GM12875 (cell line): ENCODE measurements at regions not wholly inside any gene's neighbourhood (a gene's known extent, or its start where the extent isn't known, plus 50 kb on each side); places are given as distances from the start of the nearest gene placed in this dataset.

Source experiments
- H3K4me3 ChIP-seq: one replicate; pipeline ENCODE4 v1.5.1; 2011; ENCODE audit warnings: low read depth, low read length, control low read depth
- CTCF ChIP-seq: IDR thresholded peaks from 2 replicates; pipeline ENCODE4 v1.5.1; 2011; ENCODE audit warnings: low read depth, mild to moderate bottlenecking, control low read depth, inconsistent platforms, low read length, moderate library complexity, borderline replicate concordance; ENCODE audit not compliant: insufficient read depth

DNA sequence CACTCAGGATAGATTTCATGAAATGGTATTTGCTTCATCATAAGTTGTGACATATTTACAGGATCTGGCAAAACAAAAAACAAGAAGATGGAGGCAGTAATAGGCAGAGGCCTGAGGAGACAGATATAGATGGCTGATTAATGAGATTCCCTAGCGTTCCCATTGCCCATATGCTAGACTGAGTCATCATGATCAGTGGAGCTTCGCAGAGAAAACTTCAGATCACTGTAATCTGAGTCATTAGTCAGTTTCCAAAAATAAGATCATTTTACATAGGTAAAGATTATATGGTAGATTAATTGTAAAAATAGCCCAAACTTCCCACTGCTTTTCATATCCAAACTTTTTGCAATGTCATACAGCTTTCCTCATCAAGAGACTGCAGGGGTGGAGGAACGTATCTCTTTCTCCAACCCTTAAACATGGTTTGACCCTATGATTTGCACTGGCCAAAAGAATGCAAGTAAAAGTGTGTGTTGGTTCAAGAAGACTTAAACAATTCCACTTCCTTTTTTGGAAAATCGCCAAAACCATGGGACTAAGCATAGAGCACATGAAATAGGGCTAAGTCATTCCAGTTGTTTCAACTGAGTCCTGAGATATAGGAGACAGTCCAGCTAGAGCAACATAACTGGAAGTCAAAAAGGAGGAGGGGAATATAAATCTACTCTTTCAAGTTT, 626.0 kb downstream of the RNF144B start:
- no peak overlapping the region for H3K4me3 ChIP-seq
- TF ChIP-seq CTCF = no peak

DNA sequence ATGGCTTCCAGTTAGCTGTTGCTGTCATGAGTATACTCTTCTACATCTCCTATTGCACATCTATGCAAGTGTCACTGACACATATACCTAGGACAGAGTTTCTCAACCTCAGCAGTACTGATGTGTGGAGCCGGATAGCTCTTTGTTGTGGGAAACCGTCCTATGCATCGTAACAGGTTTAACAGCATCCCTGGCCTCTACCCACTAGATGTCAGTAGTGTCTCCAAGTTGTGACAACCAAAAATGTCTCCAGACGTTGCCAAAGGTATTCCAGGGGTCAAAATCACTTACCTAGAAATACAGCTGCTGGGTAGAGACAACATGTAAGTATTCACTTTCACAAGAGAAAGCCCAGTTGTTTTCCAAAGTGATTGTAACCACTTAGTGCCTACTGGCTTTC, 637.6 kb downstream of the RNF144B start:
- no peak overlapping the region for H3K4me3 ChIP-seq
- peak; percentile 35; the same call in 1 of the 2 replicates for TF ChIP-seq CTCF

- no peak for TF ChIP-seq CTCF
- no peak overlapping the region for H3K4me3 ChIP-seq
These were observed 641.1 kb downstream of the RNF144B start for GRCh38 chr6:19028201-19028600.

DNA sequence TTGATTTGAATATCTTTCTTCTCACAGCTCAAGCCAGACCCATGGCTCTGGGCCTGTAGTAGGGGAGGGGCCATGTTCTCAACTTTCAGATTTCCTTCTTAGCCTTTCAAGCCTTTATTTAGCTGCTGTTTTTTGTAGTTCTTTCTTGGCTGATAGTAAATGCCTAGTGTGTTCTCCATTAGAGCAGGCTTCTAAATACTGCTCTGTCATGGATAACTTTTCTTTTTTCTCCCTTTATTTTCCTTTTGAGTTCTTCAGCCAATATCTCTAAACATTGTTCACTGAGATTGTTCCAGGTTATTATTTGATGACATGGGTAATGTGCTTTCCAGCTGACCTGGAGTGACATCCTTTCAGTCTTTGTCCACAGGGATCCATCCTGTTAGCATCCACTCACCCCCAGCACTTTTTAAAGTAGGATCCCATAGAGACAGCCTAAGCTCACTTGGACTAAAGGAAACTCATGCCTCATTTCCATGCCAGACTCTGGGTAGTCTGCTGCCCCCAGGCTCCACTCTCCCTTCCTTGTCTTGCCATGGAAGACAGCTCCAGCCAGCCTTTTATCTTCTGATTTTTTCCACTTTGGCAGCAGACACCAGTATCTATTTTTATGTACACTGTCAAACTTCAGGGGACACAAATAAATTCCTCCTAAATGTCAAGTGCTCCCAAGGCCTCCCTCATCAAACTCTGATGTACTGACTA, 645.6 kb downstream of the RNF144B start:
- H3K4me3 ChIP-seq = no peak overlapping the region
- TF ChIP-seq CTCF = no peak

- TF ChIP-seq CTCF = no peak
- H3K4me3 ChIP-seq = no peak overlapping the region
These were observed 646.5 kb downstream of the RNF144B start for GRCh38 chr6:19033683-19034082.

DNA sequence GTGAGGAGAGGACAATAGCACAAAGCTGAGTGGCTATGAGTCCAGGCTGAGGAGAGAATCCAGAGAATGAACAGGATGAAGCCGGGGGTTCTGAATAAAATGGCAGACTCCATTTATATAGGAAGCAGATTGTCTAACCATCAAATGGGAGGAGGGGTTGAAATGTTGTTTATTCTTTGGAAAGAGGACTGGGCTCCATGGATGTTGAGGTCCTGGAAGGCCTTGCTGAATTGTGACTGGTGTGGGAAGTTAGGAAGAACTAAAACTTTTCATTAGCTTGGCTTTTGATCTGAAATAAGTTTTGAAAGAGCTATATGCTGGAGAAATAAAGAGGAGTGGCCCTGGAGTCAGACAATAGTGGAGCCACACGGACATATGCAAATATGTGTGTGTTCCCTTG, 647.8 kb downstream of the RNF144B start:
- no peak overlapping the region for H3K4me3 ChIP-seq
- TF ChIP-seq CTCF = no peak

DNA sequence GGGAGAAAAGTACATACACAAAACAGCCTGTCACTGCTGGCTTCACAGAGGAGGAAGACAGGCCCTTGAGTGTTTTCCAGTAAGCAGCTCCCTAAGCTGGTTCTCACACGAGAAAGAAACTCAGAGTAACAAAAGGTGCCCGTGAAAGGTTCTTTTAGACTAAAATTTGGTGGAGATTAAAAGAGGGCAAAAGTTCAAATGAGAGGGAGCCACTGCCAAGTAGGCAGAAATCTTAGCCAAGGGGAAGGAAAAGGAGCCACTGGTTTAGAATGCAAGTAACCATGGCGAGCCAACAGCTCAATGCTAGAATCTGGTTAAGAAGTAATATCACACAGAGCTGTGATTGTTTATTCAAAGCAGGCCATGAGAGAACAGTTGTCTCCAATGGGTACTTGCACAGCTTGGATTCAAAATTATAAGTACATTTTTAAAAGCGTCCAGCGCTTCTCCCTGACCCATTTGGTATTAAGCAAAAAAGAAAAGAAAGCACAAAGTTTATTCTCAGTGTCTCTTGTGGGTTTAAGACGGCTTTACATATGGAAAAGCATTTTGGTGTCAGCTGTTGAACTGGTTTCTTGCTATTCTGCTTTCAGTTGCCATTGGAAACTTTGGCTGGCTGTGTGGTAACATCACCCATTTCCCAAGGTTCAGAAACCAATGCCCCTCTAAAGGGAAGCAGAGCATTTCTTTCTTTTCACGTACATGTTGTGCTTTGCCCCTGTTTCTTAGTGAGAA, 648.5 kb downstream of the RNF144B start:
- TF ChIP-seq CTCF = no peak

More for the DNA sequence above, 648.5 kb downstream of the RNF144B start:
- H3K4me3 ChIP-seq = no peak overlapping the region
